Stimulated activated CD8-positive, alpha-beta memory T cell treated with anti-CD3 and anti-CD28 coated beads, Interleukin-12 subunit alpha, Interleukin-12 subunit beta, amount 100 ng/mL, for 1 hour (primary cell): ENCODE measurements at regions not wholly inside any gene's neighbourhood (a gene's known extent, or its start where the extent isn't known, plus 50 kb on each side); places are given as distances from the start of the nearest gene placed in this dataset.

Source experiments
- DNase-seq: peaks from one replicate; pipeline ENCODE4 v3.0.0-alpha.2; 2020; ENCODE audit warnings: low read depth

DNA sequence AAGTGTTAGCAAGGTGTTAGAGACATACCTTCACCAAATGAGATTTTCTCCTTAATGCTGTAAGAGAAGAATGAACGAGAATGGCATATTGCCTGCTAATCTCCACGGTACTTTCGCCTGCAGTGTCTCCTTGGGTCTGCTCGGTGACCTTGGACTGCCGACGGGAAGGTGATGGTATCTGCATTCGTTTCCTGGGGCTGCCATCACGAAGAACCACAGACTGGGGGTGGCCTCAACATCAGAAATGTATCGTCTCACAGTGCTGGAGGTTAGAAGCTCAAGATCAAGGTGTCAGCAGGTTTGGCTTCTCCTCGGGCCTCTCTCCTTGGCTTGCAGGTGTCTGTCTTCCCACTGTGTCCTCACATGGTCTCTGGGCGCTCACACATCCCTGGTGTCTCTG is 86.3 kb upstream of the TNRC6C start:
- no peak for DNase-seq

DNA sequence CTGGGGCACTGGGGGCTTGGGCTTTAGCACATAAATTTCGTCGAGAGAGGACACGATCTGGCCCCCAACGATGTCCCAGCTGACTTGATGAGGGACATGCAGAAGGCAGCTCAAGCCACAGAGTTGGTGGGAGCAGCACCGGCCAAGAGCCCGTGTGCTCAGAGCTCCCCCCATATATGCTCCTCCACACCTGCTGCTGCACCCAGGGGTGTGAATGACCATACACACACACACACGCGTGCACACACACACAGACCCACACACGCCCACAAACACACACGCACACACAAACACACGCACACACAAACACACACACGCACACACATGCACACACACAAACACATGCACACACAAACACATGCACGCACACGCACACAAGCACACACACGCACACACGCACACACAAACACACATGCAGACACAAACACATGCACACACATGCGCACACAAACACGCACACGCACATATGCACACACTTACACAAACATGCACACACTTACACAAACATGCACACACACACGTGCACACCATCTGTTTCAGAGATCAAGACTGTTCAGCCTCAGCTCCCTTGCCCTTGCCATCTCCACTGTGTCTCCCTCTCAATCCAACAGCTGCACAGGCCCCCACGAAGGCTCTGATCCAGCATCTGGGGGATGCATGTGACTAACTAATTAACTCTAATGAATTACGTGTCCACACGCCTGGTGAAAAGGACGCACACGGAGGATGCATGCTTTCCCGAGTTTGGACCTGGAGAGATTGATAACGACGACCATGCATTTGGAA is 85.6 kb upstream of the TNRC6C start:
- DNase-seq = no peak

DNA sequence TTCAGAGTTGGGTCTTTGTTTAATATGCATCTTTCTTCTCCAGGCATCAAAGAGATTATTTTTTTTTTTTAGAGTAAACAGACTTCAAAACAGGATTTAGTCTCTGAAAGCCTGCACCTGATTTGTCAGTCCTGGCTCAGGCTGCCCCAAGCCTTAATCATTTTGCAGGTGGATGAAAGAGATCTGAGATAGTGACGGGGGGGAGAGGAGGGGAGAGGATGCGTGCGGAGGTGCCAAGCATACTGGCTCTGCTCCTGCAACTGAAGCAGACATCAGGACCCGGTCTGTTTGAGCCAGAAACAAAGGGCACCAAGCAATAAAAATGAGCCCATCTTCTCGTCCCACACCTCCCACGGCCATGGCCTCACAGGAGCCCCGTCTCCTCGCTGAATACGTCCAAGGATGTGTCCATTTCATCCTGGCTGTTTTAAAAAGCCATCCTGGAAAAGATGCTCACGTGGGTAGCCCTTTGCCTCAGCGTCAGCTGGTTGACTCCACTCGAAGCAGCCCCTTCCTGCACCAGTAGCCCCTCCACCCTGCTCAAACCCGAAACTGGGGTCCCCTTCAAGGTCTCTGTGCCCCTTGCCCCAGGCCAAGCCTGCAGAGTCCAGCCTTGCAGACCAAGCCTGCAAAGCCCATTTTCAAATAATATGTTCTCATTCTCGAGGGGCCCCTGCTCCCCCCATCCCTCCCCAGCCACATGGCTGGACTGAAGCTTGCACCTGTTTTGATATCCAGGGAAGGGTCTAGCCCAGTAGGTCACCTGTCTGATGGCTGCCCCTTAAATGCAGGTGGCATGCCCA is 84.8 kb upstream of the TNRC6C start:
- no peak for DNase-seq

DNA sequence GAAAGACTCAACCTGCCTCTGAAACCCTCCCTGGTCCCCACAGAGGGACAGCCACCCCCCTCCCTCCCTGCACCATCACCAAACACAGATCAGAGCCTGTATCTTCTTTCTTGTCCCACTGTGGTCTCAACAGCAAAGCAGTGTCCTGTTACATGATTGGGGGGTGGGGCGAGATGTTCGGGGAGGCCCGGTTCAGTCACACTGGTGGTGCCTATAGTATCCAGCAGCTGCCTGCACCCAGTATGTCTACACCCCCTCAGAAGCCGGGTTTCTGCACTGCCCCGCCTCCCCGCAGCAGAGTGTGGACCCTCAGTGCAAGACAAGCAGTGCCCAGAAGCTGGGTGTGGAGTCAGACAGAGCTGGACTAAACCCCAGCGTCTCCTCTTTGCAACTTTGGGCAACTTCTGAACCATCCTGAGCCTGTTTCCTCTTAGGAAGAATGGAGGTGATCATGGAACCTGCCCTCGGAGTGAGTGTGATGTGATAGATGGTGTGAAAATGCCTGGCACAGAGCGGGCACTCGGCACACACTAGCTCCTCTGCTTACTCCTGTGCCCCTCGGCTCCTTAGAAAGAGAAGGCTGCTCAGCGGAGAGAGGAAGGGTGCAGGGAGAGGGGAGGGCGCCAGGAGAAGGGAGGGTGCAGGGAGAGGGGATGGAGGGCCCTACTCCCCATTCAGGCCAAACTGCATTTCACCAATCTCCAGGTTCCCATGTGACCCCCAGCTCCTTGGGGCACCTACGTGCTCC is 84.0 kb upstream of the TNRC6C start:
- no peak for DNase-seq

DNA sequence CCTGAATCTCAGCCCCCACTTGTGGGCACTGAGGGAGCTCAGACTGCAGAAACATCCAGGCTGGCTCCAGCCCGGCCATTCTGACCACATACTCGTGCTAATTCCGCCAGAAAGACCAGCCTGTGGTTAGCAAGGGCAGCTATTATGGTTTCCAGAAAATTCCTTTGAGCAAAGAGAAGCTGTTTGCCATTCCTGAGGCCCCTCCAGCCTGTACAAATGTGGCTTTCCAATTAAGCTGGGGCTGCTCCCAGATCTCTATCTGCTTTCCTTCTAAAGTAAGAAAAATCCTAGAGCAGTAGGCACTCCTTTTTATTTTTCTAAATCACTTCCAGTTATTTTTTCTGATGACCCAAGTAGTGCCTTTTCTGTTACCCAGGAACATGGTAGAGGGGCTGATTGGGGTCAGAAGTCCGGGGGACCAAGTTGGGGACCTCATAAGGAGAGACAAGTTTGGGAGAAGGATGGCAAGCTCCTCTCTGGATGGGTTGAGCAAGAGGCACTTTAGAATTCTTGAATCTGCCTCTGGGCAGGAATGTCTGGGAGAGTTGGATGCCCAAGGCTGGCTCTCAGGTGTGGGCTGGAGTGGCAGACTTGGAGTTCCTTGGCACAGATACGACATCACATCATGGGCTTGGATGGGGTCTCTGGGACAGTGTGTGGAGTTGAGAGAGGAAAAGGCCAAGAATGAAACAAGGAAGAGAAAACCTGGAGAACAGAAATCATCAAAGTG is 83.3 kb upstream of the TNRC6C start:
- no peak for DNase-seq

DNA sequence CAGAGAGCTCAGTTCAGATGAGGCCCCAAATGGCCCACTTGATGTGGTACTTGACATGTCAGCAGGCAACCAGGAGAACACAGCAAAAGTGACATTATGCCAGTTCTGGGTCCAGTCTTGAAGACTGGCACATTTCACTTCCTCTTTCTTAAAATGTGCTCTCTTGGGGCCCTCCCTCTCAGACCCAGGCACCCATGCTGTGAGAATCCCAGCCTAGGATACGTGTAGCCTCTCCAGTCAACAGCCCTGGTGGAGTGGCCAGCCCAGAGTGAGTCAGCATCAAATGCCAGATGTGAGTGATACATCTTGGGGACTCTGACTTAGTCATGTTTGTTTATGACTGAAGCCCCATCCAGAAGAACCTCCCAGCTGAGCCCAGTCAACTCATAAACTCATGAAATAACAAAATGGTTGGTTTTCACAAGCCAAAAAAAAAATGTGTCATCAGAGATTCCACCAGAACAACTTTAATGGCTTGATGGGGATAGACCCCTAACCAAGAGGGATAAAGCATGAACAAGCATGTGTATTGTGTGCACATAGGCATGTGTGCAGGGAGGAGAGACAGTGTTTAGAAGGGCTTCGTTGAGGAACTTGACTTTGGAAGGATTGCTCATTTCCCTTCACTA is 82.5 kb upstream of the TNRC6C start:
- no peak for DNase-seq

DNA sequence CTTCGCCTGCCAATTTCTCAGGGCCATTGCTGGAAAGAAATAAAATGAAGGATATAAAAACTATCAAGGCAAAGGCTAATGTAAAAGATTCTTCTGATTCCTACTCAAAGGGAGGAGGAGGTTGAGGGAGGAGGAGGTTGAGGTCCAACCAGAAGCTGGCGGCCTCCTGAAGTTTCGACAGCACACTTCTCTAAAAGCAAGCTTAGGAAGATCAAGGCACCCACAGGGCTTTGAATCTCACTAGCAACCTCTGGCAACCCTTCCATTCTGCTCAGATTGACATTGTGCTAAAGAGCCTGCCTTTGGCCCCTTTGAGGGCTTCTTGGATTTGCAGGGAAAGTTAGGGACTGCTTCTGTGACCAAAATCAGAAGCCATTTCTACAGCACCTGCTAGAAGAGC is 81.5 kb upstream of the TNRC6C start:
- no peak for DNase-seq

DNA sequence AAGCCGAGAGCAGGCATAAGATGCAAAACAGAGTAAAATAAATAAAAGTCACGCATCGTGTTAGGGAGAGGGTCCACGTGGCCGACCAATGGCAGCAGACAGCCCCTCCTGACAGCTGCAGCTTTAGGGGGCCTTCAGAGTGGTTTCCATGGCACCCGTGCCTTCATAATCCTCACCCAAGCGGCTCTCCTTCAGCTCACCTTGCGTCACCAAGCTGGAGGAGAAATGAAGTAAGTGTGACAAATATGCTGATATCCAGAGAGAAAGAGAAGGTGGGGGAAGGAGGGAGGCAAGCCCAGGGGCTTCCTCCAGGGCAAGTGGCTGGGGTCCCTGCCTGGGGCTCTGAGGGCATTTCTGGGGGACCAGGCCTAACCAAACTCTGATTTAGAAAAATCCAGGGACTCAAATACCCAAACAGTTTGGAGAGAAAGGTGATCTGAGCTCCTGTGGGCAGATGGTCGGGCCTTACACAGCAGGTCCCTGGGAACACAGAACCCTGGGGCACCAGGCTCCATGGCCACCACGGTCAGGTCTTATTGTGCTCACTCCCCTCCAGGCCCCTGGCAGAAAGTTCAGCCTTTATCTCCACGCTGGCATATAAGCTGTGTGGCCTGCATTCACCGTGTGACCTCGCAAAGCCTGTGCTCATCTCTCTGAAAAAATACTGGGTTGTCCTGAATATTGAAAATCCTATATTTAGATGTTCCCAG is 80.7 kb upstream of the TNRC6C start:
- DNase-seq = no peak

DNA sequence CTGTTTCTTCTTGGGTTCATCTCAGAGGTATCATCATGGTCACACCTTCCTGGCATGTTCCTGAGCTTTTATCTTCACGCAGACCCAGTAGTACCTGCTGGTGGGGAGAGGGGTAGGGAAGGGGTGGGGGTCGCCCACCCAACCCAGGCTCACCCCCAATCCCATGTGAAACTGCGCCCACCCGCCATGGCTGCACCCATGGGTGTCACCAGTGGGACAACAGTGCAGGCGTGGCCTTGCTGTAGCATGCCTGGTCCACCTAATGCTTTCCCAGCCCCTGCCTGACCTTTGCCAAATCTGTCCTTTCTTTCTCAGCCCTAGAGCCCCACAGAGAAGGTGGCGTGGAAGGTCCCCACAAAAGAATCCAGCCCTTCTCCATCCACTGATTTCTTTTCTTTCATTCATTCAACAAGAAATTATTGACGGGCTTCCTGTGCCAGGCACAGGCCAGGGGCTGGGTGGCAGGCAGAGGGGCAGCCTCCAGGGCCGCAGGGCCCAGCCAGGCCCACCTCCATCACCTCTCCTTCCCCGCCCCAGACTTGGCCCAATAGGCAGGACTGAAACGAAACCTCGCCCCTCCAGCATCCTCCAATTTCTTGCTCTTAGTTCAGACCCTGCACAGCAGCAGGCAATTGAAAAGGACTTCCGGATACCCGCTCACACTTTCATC is 79.1 kb upstream of the TNRC6C start:
- no peak for DNase-seq

DNA sequence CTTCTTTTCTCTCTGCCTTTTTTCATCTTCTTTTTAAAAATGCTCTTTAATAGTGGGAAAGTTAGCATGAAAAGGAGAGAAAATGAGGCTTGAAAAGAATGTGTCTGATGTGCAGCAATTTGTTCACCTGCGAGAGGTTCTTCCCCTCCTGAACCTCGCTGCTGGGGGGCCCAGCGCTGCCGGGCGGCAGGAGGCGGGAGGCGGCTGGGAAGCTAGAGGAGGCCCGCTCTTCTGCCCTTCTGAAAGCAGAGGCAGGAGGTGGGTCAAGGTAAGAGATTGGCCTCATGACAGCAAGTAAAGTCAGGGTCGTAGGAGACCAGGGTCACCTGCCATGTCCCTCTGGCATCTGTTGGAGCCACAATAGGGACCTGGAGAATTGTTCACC is 78.6 kb upstream of the TNRC6C start:
- DNase-seq = no peak

DNA sequence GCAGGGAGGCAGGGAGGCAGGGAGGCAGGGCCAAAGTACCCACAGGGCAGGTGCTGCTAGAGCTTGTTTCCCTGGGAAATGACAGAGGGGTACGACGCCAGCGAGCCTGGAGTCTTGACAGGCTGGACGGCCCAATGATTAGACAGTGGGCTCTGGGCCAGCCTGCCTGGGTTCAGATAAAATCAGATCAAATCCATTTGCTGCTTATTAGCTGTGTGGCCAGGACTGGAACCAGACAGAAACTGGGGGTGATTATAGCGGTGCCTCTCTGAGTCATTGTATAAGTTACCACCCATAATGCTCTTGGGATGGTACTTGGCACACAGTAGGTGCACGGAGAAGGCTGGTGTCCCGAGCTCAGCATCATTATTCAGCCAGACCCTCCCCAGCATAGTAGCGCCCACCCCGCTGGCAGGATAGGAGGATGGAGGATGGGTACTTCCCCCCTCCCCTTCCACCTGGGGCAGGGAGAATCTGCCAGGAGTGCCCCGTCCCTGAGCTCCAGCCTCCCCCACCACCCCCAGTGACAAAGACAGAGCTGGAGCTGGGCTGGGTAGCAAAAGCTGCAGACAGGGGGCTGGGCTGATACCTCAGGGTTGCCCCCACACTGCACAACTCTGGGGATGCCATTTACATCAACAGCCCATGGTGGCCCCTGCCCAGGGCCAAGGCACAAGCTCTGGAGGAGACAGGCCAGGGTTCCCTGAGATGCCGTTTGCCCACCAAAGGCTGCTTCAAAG is 77.6 kb upstream of the TNRC6C start:
- no peak for DNase-seq

DNA sequence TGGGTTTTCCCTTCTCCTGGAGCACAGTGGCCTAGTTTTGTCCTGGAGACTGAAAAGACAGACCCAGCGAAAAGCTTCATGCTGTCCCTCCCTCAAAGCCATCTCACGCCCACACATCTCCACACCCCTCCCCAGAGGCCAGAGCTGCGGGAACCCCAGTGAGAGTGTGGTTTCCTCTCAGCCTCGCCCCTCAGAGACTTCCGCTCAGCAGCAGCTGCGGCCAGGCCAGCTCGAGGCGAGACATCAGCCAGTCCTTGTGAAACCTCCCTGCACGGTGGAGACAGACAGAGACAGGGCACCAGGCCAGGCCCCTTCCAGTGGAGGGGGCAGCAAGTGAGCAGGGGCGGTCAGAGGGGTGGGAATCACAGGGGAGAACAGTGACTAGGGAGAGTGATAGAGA is 77.0 kb upstream of the TNRC6C start:
- DNase-seq = peak; percentile 54

DNA sequence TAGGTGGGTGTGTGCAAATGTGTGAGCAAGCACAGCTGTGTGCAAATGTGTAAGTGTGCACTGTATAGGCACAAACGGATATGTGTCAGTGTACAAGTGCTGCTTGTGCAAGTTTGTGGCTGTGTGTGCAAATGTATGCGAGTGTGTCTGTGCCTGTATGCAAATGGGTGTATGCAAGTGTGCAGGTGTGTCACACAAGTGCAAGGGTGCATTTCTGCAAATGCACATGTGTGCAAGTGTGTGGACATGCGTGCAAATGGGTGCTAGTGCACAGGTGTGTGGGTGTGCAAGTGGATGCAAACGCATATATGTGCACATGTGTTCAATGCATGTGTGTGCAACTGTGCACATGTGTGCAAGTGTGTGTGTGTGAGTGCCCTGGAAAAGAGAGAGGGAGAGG is 76.5 kb upstream of the TNRC6C start:
- no peak for DNase-seq

DNA sequence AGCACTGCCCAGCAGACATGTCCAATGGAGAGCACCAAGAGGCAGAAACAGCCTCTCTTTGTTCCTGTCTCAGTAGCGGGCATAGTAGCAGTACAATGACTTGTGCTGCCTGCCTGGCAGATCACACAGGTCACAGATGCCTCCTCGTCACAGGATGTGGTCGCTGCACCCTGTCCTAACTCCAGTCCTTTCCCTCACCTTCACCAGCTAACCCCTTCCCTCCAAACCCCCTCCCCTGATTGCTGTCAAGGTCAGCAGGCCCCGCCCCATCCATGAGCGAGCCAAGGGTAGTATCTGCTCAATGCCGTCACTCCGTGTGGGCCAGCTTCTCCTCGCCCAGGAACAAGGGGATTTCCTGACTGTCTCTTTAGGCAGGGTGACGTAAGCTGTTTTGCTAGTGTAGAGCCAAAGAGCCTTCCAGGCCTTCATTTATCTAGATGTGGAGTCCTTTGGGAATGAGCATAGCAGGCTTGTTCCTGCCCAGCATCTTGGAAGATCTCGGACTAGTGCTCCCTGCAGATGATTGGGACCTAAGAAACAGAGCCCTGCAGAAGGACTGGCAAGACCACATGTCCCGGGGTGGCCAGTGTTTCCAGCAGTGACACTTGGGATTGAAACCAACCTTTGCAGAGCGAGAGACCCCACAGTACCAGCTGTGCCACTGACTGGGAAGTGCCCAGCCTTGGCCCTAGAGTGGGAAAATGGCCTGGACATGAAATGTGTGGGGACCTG is 75.9 kb upstream of the TNRC6C start:
- DNase-seq = peak; percentile 64

DNA sequence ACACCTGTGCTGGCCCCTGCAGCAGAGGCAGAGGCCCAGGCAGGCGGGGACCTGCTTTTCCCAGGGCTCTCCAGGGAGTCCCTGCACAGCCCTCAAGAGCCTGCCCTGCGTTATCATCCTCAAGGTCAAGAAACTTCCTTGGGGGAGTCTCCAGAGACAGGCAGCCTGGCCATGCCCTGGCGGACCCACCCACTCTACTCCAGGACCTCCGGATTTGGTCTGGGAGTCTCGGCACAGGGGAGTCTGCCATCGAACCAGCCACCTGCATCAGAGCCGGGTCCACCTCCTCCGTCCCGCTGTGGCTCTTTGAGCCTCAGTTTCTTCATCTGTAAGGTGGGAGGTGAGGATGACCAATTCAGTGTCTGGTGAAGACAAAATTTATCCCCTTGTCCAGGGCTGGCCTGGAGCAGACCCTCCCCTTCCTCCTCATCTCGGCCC is 75.3 kb upstream of the TNRC6C start:
- no peak for DNase-seq

DNA sequence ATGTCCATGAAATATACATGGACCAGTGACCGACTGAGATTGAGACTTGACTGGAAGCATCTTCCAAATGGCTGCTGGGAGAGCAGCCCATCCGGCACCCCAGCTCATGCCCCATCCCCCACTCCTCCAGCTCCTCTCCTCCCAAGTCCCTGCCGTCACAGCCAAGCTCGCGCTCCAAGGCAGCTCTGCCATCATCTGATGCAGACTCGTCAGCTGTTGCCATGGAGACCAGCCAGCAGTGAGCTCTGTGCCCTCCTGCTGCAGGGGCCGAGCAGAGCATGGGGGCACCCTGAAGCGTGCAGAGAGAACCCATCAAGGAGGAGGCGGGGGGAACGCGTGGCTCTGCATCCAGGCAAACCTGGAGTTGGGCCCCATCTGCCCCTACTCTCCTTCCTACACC is 74.5 kb upstream of the TNRC6C start:
- DNase-seq = no peak

DNA sequence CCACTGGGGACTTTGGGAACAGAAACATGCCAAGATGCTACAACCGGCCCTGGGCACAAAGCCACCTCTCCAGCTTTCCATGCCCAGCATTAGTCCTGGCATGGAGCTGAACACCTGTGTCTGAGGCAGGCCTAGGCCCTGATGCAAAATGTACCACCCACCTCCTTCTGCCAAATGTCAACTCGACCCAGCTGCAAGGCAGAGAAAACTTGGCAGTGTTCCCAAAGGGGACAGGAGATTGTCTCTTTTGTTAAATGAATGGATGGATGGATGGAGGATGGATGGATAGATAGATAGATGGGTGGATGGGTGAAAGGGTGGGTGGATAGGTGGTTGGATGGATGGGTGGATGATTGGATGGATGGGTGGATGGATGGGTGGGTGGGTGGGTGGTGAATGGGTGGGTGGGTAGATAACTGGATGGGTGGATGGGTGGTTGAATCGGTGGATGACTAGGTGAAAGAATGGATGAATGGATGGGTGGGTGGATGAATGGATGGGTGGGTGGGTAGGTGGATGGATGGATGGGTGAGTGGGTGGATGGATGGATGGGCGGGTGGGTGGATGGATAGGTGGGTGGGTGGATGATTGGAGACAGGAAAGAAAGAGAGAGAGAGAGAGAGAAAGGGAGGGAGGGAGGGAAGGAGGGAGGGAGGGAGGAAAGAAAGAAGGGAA is 73.4 kb upstream of the TNRC6C start:
- DNase-seq = no peak

DNA sequence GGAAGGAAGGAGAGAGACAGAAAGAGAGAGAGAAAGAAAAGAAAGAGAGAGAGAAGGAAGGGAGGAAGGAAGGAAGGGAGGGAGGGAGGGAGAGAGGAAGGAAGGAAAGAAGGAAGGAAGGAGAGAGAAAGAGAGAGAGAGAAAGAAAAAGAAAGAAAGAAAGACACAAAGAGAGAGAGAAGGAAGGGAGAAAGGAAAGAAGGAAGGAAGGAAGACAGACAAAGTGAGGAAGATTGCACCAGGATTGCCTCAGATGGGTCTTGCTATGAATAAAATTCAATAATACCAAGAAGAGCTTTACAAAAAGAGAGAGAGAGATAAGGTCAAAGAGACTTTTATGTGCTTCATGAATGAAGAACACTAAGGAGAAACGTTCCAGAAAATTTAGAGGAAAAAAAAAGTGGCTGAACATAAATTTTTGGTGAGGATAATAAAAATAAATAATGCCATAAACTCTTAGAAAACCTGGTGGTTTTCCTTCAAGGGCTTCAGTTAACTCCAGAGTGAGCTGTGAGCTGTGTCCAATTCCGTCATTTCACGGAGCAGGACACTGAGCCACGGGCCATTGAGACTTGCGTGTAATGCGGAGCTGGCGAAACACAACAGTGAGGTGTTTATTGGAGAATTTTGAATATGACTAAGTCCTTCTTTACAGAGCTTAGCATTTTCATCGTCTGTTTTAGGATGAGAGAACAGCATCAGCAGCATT is 72.7 kb upstream of the TNRC6C start:
- no peak for DNase-seq
